ENCODE measurements at regions not wholly inside any gene's neighbourhood (a gene's known extent, or its start where the extent isn't known, plus 50 kb on each side); places are given as distances from the start of the nearest gene placed in this dataset.

DNA sequence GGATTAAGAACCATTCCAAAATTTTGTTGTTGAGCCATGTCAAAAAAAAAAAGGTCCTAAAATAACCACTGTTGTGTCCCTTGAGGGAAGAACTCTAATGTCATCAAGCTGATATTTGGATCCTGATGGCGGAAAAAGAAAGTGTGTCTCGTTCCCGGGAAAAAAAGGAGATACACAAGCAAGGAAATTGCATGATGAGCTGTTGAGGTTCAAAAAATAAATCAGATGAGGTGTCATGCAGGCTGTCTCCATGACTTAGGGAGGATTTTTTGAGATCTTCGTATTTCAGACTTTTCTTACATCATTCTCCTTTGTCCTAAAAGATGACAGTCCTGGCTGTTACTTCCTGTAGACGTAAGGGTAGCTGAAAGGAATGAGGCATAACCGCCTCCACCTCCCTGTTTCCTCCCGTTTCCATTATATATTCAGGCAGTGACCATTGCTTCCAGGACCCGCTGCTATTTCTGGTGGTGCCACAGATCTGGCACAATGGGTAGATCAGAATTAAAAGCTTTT, 117.3 kb upstream of the TNFAIP3 start:
- Histone ChIP-seq H3K9me3 (no peaks in the 10 kb centered on the region), H3K4me3 (no peak overlapping the region), H3K4me1 (no peaks in the 10 kb centered on the region), H3K27ac (no peak overlapping the region), H3K27me3 (no peaks in the 10 kb centered on the region), H3K36me3 (no peaks in the 10 kb centered on the region)
- no peak for FAIRE-seq
- 64 to 72% methylated on average over 8 of the region's 8 CpGs for WGBS, 2 donors
- TF ChIP-seq, protein P1, sequence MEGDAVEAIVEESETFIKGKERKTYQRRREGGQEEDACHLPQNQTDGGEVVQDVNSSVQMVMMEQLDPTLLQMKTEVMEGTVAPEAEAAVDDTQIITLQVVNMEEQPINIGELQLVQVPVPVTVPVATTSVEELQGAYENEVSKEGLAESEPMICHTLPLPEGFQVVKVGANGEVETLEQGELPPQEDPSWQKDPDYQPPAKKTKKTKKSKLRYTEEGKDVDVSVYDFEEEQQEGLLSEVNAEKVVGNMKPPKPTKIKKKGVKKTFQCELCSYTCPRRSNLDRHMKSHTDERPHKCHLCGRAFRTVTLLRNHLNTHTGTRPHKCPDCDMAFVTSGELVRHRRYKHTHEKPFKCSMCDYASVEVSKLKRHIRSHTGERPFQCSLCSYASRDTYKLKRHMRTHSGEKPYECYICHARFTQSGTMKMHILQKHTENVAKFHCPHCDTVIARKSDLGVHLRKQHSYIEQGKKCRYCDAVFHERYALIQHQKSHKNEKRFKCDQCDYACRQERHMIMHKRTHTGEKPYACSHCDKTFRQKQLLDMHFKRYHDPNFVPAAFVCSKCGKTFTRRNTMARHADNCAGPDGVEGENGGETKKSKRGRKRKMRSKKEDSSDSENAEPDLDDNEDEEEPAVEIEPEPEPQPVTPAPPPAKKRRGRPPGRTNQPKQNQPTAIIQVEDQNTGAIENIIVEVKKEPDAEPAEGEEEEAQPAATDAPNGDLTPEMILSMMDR (IDR thresholded peaks at IDR 0.05), result no peak
- DNase-seq, result no peak
- intact Hi-C loops (cut with DNase I), result no loop called here
- ATAC-seq, result no peak

DNA sequence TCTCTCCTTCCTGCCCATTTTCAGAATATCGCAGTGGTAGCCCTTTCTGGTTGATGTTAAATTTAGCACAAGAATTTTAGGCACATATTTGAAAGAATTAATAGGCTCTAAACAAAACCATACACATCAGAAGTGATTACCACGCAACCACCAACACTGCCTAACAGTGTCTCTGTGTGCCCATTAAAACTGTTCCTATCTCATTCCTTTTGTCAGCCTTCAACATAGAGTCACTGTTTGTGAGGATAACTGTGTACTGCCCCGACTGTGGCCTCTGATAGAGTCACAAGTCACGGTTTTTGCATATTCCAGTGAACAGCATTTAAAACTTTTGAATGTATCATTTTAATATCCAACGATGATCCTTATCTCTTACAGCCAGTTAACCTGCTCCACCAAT, 116.8 kb upstream of the TNFAIP3 start:
- no peak overlapping the region for H3K27ac ChIP-seq
- H3K36me3 ChIP-seq, result no peaks in the 10 kb centered on the region
- 73 to 81% methylated on average over 5 of the region's 5 CpGs for WGBS, 2 donors
- intact Hi-C loops (cut with DNase I), result no loop called here
- DNase-seq, result no peak
- ATAC-seq, result no peak
- H3K4me1 ChIP-seq, result no peaks in the 10 kb centered on the region
- FAIRE-seq, result no peak
- no peak overlapping the region for H3K4me3 ChIP-seq
- TF ChIP-seq, protein P1 (IDR thresholded peaks at IDR 0.05), result no peak
- H3K27me3 ChIP-seq, result no peaks in the 10 kb centered on the region
- no peaks in the 10 kb centered on the region for H3K9me3 ChIP-seq

DNA sequence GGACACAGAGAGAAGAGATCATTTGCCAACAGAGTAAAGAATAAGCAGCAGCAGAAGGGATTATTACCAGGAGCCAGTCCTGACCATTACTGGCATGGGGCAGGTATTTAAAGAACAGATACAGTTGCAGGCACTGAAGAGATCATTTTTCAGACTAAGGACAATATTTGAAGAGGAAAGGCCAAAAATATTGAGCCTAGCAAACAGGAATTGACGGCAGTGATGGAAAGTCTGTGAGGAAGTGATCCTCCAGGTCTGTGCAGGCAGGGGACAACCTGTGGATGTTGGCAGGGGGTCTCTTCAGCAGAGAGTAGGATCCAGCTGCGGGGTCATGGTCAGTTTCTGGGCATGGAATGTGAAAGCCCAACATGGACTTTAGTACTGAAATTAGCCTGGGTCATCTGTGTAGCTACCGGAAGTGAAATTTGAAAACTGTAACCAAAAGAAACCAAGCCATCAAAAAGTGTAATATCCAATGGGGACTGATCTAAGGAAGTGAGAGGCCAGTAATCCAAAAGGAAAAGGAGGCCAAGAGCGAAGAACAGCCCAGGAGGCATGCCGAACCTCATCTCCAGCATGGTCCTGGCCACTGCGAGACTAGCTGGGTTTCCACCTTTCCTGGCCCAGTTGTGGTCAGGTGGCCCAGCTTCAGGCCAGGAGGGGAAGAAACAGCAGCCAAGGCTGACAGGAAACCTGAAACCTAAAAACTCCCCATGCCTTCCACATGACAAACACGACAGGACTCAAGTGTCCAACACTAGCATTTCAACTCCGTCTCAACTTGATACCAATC, 115.1 kb upstream of the TNFAIP3 start:
- no peak overlapping the region for H3K27ac ChIP-seq
- TF ChIP-seq, protein P1 (IDR thresholded peaks at IDR 0.05), result no peak
- H3K36me3 ChIP-seq, result no peaks in the 10 kb centered on the region
- DNase-seq (no peak), FAIRE-seq (no peak), ATAC-seq (no peak)
- intact Hi-C loops (cut with DNase I), result no loop called here
- no peaks in the 10 kb centered on the region for H3K27me3 ChIP-seq
- 78 to 85% methylated on average over 8 of the region's 8 CpGs for WGBS, 2 donors
- H3K4me3 ChIP-seq, result no peak overlapping the region
- no peaks in the 10 kb centered on the region for H3K9me3 ChIP-seq
- no peaks in the 10 kb centered on the region for H3K4me1 ChIP-seq

DNA sequence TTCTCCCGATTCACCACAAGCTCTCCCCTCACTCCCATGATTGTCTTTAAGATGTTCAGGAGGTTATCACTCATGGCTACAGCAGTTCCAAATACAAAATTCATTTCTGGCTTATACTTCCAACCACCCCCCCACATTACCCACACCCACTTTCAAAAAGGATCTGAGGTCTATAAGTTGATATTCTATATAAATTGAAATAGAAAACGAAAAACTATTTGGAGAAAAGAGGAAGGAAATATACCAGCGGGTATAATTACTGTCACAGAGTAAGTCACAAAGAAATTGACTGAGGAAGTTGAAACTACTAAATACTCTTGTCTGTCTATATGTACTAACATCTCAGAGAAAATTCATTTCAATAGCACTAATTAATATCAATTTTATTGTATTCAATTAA, 112.7 kb upstream of the TNFAIP3 start:
- Histone ChIP-seq H3K4me3 (no peak overlapping the region), H3K9me3 (no peaks in the 10 kb centered on the region), H3K36me3 (no peaks in the 10 kb centered on the region), H3K4me1 (no peaks in the 10 kb centered on the region), H3K27me3 (no peaks in the 10 kb centered on the region), H3K27ac (no peak overlapping the region)
- no peak for DNase-seq
- TF ChIP-seq, protein P1 (IDR thresholded peaks at IDR 0.05), result no peak
- WGBS, 2 donors, result 71% methylated on average over 3 of the region's 3 CpGs
- no peak for FAIRE-seq
- intact Hi-C loops (cut with DNase I), result no loop called here
- ATAC-seq, result no peak

DNA sequence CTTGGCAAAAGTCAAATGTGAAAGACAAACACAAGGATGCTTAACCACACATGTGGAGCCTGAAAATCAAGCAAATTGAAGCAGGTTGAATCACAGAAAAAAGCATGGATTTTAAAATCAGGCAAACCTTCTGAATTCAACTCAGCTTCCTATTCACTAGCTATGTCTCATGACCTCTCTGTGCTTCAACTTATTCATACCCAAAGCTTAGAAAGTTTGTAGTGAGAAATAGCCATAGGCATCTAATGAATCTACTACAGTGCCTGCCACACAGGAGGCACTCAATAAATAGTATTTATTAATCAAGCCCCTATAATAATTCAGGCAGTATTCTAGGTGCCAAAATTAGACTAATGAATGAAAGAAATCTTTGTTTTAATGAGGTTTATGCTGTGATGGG, 112.2 kb upstream of the TNFAIP3 start:
- FAIRE-seq, result no peak
- Histone ChIP-seq H3K27me3 (no peaks in the 10 kb centered on the region), H3K36me3 (no peaks in the 10 kb centered on the region), H3K27ac (no peak overlapping the region), H3K4me1 (no peaks in the 10 kb centered on the region), H3K9me3 (no peaks in the 10 kb centered on the region), H3K4me3 (no peak overlapping the region)
- TF ChIP-seq, protein P1 (IDR thresholded peaks at IDR 0.05), result no peak
- no peak for DNase-seq
- no peak for ATAC-seq
- intact Hi-C loops (cut with DNase I), result no loop called here
